ENCODE measurements at regions not wholly inside any gene's neighbourhood (a gene's known extent, or its start where the extent isn't known, plus 50 kb on each side); places are given as distances from the start of the nearest gene placed in this dataset.
"Not testable (repeated sequence)": the region's sequence is repeated elsewhere in the genome, so short reads cannot be mapped to it uniquely, and the experiment has no call there.

GRCh38 chr13:73671732-73672131, 462.5 kb downstream of the KLF12 start:
- DNase-seq (ENCODE audit: low spot score) = no peak

GRCh38 chr13:73671011-73671410, 463.2 kb downstream of the KLF12 start:
- no peak for DNase-seq (ENCODE audit: low spot score)

- DNase-seq (ENCODE audit: low spot score) = no peak
These were observed 466.4 kb downstream of the KLF12 start for GRCh38 chr13:73667756-73668155.

- no peak for DNase-seq (ENCODE audit: low spot score)
These were observed 468.9 kb downstream of the KLF12 start for GRCh38 chr13:73665261-73665660.

GRCh38 chr13:73664851-73665250, 469.4 kb downstream of the KLF12 start:
- DNase-seq (ENCODE audit: low spot score) = no peak

GRCh38 chr13:73662833-73663232, 471.4 kb downstream of the KLF12 start:
- DNase-seq (ENCODE audit: low spot score) = no peak

- DNase-seq (ENCODE audit: low spot score) = no peak
These were observed 472.3 kb downstream of the KLF12 start for GRCh38 chr13:73661687-73662425.

GRCh38 chr13:73661066-73661465, 473.1 kb downstream of the KLF12 start:
- DNase-seq (ENCODE audit: low spot score) = no peak

- no peak for DNase-seq (ENCODE audit: low spot score)
These were observed 475.6 kb downstream of the KLF12 start for GRCh38 chr13:73658639-73659038.

- no peak for DNase-seq (ENCODE audit: low spot score)
These were observed 476.2 kb downstream of the KLF12 start for GRCh38 chr13:73657821-73658540.

GRCh38 chr13:73656863-73657262, 477.3 kb downstream of the KLF12 start:
- DNase-seq (ENCODE audit: low spot score) = no peak

- no peak for DNase-seq (ENCODE audit: low spot score)
These were observed 480.5 kb downstream of the KLF12 start for GRCh38 chr13:73653688-73654087.

- DNase-seq (ENCODE audit: low spot score) = no peak
These were observed 486.8 kb downstream of the KLF12 start for GRCh38 chr13:73647417-73647816.

GRCh38 chr13:73640476-73641179, 493.6 kb downstream of the KLF12 start:
- DNase-seq (ENCODE audit: low spot score) = not testable (repeated sequence)

GRCh38 chr13:73635166-73635787, 498.9 kb downstream of the KLF12 start:
- no peak for DNase-seq (ENCODE audit: low spot score)

- DNase-seq (ENCODE audit: low spot score) = no peak
These were observed 500.3 kb downstream of the KLF12 start for GRCh38 chr13:73633817-73634460.

GRCh38 chr13:73631411-73631810, 502.8 kb downstream of the KLF12 start:
- no peak for DNase-seq (ENCODE audit: low spot score)

GRCh38 chr13:73625562-73626339, 508.5 kb downstream of the KLF12 start:
- DNase-seq (ENCODE audit: low spot score) = no peak

GRCh38 chr13:73623281-73623680, 510.9 kb downstream of the KLF12 start:
- no peak for DNase-seq (ENCODE audit: low spot score)

- DNase-seq (ENCODE audit: low spot score) = no peak
These were observed 511.8 kb downstream of the KLF12 start for GRCh38 chr13:73622381-73622780.

GRCh38 chr13:73618275-73618865, 515.8 kb downstream of the KLF12 start:
- DNase-seq (ENCODE audit: low spot score) = no peak

All from AG08396 (cell line).